ENCODE measurements at regions not wholly inside any gene's neighbourhood (a gene's known extent, or its start where the extent isn't known, plus 50 kb on each side); places are given as distances from the start of the nearest gene placed in this dataset.

DNA sequence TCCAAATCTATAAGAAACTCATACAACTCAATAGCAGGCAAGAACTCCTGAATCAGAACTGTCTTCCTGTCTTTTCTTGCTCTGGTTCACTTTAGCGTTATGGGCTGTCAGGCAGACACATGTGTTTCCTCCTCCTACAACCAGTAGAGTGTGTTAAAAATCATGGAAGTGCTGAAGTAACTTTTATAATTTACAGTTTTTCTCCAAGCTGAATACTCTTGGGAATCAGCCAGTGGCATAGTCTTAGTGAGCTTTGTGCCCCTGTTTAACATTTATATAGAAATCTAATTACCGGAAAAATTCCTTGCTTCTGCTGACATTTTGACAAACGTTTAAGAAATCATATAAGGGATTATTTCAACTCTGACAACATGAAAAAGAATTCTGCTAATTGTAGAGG lies 113.1 kb upstream of the RGS18 start:
- Histone ChIP-seq H3K79me2 (ENCODE audit: insufficient read depth, low read length) (no peaks in the 10 kb centered on the region), H3K9ac (ENCODE audit: extremely low read depth, insufficient read length, low read length) (no peak overlapping the region), H3K23me2 (ENCODE audit: insufficient read length, low read depth, low read length, poor library complexity, severe bottlenecking) (no peaks in the 10 kb centered on the region), H2AK5ac (ENCODE audit: insufficient read length, low read length) (no peak overlapping the region), H4K20me1 (ENCODE audit: control insufficient read depth, insufficient read depth, insufficient read length) (no peaks in the 10 kb centered on the region), H3K9me3 (ENCODE audit: control insufficient read depth, low read depth, low read length) (no peaks in the 10 kb centered on the region), H3K4me1 (ENCODE audit: insufficient read depth, low read length) (no peaks in the 10 kb centered on the region), H2BK15ac (ENCODE audit: low read depth, low read length) (no peak overlapping the region), H2BK12ac (ENCODE audit: insufficient read length, low read depth, low read length) (no peak overlapping the region), H3K14ac (ENCODE audit: insufficient read depth, low read length) (no peak overlapping the region), H3K23ac (ENCODE audit: insufficient read length, low read depth, low read length) (no peak overlapping the region), H3K18ac (ENCODE audit: insufficient read length, low read depth, low read length) (no peak overlapping the region), H4K5ac (ENCODE audit: insufficient read length, low read depth, low read length) (no peak overlapping the region), H3K4ac (ENCODE audit: low read depth, low read length) (no peak overlapping the region), H2BK20ac (ENCODE audit: low read depth, low read length, poor library complexity, severe bottlenecking) (no peak overlapping the region), H4K91ac (ENCODE audit: insufficient read length, low read depth, low read length) (no peak overlapping the region), H3T11ph (ENCODE audit: low read length) (no peak overlapping the region), H2BK120ac (ENCODE audit: low read depth, low read length, poor library complexity, severe bottlenecking) (no peak overlapping the region), H3K4me2 (ENCODE audit: insufficient read depth, insufficient read length, low read length) (no peak overlapping the region), H3K56ac (ENCODE audit: insufficient read length, low read depth, low read length) (no peak overlapping the region), H4K8ac (replicated peaks; ENCODE audit: insufficient read length, low read depth, low read length) (no peak overlapping the region), H3K27me3 (ENCODE audit: insufficient read depth, low read length) (no peaks in the 10 kb centered on the region), H2AFZ (ENCODE audit: low read length) (no peak overlapping the region), H3K27ac (ENCODE audit: insufficient read length, low read depth, low read length) (no peak overlapping the region), H3K79me1 (ENCODE audit: insufficient read depth, low read depth, low read length, poor library complexity, severe bottlenecking) (no peaks in the 10 kb centered on the region), H2BK5ac (ENCODE audit: insufficient read length, low read length) (no peak overlapping the region)
- no peak for DNase-seq
- Mint-ChIP-seq H3K4me1 (no peaks in the 10 kb centered on the region), H3K36me3 (ENCODE audit: insufficient read depth in 1 of 3, low read depth in 3 of 3) (no peaks in the 10 kb centered on the region; a peak in 1 of 7 replicates), H3K4me3 (no peak overlapping the region), H3K27ac (no peak overlapping the region), H3K27me3 (ENCODE audit: low read depth) (no peaks in the 10 kb centered on the region), H3K9me3 (no peaks in the 10 kb centered on the region; a peak in 1 of 5 replicates)
- TF ChIP-seq, protein P1, sequence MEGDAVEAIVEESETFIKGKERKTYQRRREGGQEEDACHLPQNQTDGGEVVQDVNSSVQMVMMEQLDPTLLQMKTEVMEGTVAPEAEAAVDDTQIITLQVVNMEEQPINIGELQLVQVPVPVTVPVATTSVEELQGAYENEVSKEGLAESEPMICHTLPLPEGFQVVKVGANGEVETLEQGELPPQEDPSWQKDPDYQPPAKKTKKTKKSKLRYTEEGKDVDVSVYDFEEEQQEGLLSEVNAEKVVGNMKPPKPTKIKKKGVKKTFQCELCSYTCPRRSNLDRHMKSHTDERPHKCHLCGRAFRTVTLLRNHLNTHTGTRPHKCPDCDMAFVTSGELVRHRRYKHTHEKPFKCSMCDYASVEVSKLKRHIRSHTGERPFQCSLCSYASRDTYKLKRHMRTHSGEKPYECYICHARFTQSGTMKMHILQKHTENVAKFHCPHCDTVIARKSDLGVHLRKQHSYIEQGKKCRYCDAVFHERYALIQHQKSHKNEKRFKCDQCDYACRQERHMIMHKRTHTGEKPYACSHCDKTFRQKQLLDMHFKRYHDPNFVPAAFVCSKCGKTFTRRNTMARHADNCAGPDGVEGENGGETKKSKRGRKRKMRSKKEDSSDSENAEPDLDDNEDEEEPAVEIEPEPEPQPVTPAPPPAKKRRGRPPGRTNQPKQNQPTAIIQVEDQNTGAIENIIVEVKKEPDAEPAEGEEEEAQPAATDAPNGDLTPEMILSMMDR (conservative IDR thresholded peaks at IDR 0.05) = no peak
- no CpG with 5 or more reads among the region's 3 CpGs for WGBS (ENCODE audit: extremely low coverage, insufficient read length, low lambda C conversion rate)
